Fibroblast of pulmonary artery (primary cell): ENCODE measurements at regions not wholly inside any gene's neighbourhood (a gene's known extent, or its start where the extent isn't known, plus 50 kb on each side); places are given as distances from the start of the nearest gene placed in this dataset.
"Not testable (repeated sequence)": the region's sequence is repeated elsewhere in the genome, so short reads cannot be mapped to it uniquely, and the experiment has no call there.

ENCODE experiments used
- DNase-seq: peaks from one replicate; pipeline ENCODE4 v3.0.0-alpha.2; 2010; ENCODE audit warnings: low read depth
- H3K4me3 ChIP-seq: replicated peaks from 2 replicates; pipeline ENCODE4 v1.5.1; 2011; ENCODE audit warnings: low read depth, mild to moderate bottlenecking, control low read depth, low read length, moderate library complexity
- TF ChIP-seq, protein P1 (sequence below): IDR thresholded peaks from 2 replicates; pipeline ENCODE4 v1.5.1; 2011; ENCODE audit warnings: mild to moderate bottlenecking, control low read depth, low read length, inconsistent platforms; ENCODE audit errors: missing control alignments

GRCh38 chr14:86346818-86347384 is 817.0 kb downstream of the FLRT2 start:
- no peak overlapping the region for H3K4me3 ChIP-seq
- TF ChIP-seq, protein P1, sequence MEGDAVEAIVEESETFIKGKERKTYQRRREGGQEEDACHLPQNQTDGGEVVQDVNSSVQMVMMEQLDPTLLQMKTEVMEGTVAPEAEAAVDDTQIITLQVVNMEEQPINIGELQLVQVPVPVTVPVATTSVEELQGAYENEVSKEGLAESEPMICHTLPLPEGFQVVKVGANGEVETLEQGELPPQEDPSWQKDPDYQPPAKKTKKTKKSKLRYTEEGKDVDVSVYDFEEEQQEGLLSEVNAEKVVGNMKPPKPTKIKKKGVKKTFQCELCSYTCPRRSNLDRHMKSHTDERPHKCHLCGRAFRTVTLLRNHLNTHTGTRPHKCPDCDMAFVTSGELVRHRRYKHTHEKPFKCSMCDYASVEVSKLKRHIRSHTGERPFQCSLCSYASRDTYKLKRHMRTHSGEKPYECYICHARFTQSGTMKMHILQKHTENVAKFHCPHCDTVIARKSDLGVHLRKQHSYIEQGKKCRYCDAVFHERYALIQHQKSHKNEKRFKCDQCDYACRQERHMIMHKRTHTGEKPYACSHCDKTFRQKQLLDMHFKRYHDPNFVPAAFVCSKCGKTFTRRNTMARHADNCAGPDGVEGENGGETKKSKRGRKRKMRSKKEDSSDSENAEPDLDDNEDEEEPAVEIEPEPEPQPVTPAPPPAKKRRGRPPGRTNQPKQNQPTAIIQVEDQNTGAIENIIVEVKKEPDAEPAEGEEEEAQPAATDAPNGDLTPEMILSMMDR = no peak
- DNase-seq = no peak

- TF ChIP-seq, protein P1 = no peak
- DNase-seq = no peak
- H3K4me3 ChIP-seq = no peak overlapping the region
These were observed 804.4 kb downstream of the FLRT2 start for GRCh38 chr14:86334355-86334754.

DNA sequence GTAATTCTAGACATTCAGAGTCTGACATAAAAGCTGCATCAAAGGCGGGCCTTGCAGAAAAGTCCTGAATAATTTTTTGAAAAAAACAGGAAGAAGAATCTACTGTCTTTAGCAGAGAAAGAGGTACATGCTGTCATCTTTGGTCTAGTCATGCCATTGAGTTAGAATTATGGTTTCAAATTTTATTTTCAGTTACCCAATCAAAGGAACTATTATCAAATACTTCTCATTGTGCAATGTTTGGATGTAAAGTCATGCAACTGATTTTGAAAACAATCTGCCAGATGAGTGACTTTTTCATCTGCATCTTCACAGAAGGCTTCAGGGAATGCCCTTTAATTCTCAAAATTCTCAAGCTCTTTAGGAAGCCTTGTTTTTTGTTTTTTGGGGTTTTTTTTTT is 803.5 kb downstream of the FLRT2 start:
- no peak overlapping the region for H3K4me3 ChIP-seq
- DNase-seq = peak; percentile 1
- TF ChIP-seq, protein P1 = no peak

GRCh38 chr14:86331341-86331740 is 801.4 kb downstream of the FLRT2 start:
- no peak for DNase-seq
- TF ChIP-seq, protein P1 = no peak
- H3K4me3 ChIP-seq = no peak overlapping the region

GRCh38 chr14:86321151-86321550 is 791.2 kb downstream of the FLRT2 start:
- TF ChIP-seq, protein P1 = no peak
- no peak overlapping the region for H3K4me3 ChIP-seq
- peak; percentile 16 for DNase-seq

DNA sequence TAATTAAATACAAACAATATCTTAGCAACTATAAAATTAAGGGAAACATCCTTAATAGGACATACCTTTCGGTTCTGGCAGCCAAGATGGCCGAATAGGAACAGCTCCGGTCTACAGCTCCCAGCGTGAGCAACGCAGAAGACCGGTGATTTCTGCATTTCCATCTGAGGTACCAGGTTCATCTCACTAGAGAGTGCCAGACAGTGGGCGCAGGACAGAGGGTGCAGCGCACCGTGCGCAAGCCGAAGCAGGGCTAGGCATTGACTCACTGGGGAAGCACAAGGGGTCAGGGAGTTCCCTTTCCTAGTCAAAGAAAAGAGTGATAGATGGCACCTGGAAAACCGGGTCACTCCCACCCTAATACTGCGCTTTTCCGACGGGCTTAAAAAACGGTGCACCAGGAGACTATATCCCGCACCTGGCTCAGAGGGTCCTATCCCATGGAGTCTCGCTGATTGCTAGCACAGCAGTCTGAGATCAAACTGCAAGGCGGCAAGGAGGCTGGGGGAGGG is 782.3 kb downstream of the FLRT2 start:
- not testable (repeated sequence) for DNase-seq, H3K4me3 ChIP-seq

- DNase-seq = no peak
- H3K4me3 ChIP-seq = no peak overlapping the region
- TF ChIP-seq, protein P1 = no peak
These were observed 781.2 kb downstream of the FLRT2 start for GRCh38 chr14:86311151-86311550.
